Upper lobe of left lung (tissue), 6 donors: ENCODE measurements at regions not wholly inside any gene's neighbourhood (a gene's known extent, or its start where the extent isn't known, plus 50 kb on each side); places are given as distances from the start of the nearest gene placed in this dataset.

Experiments used
- ATAC-seq, 2 donors: fragments of 200-7000 bp; cut with Tn5 transposase; one replicate each; pipeline ENCODE4 v1.9.1; 2022; ENCODE audit warnings: mild to moderate bottlenecking in 2 of 2, moderate library complexity in 2 of 2; ENCODE audit not compliant: low FRiP score in 2 of 2
- DNase-seq, 2 donors: peaks; one replicate each; pipeline ENCODE4 v3.0.0-alpha.2; 2019 to 2020
- H3K27ac ChIP-seq, 4 donors: fragments of 200-600 bp; sonication (generic); one replicate each; pipeline ENCODE4 v1.5.1; 2016 to 2019
- H3K27me3 ChIP-seq, 4 donors: fragments of 200-600 bp; sonication (generic); one replicate each; pipeline ENCODE4 v1.5.1; 2017 to 2019
- H3K36me3 ChIP-seq, 4 donors: fragments of 200-600 bp; sonication (generic); one replicate each; pipeline ENCODE4 v1.5.1; 2016 to 2019
- H3K4me1 ChIP-seq, 4 donors: fragments of 200-600 bp; sonication (generic); one replicate each; pipeline ENCODE4 v1.5.1; 2018 to 2019
- H3K4me3 ChIP-seq, 4 donors: fragments of 200-600 bp; sonication (generic); one replicate each; pipeline ENCODE4 v1.5.1; 2017 to 2019; ENCODE audit warnings: mild to moderate bottlenecking in 2 of 4, moderate library complexity in 1 of 4
- H3K9me3 ChIP-seq, 4 donors: fragments of 200-600 bp; sonication (generic); one replicate each; pipeline ENCODE4 v1.5.1; 2018 to 2019
- CTCF ChIP-seq, 6 experiments: fragments of 450-650 bp in 4 of 6; fragments of 200-600 bp in 2 of 6; sonication (generic) in 2 of 6; IDR thresholded peaks; one replicate each; pipeline ENCODE4 v1.5.1; 2016 to 2019; ENCODE audit warnings: antibody characterized with exemption in 6 of 6
- EP300 ChIP-seq, 4 donors: sonication (generic); formaldehyde crosslinking; IDR thresholded peaks; one replicate each; pipeline ENCODE4 v1.5.1; 2017; ENCODE audit warnings: antibody characterized with exemption in 4 of 4, control low read depth in 2 of 4
- POLR2A ChIP-seq, 4 donors: fragments of 450-650 bp; IDR thresholded peaks; one replicate each; pipeline ENCODE4 v1.5.1; 2016 to 2017; ENCODE audit warnings: antibody characterized with exemption in 4 of 4, mild to moderate bottlenecking in 2 of 4
- POLR2AphosphoS5 ChIP-seq, 2 donors: sonication (generic); formaldehyde crosslinking; IDR thresholded peaks; one replicate each; pipeline ENCODE4 v1.5.1; 2017; ENCODE audit warnings: antibody characterized with exemption in 2 of 2
- WGBS, 2 donors: methylation state at CpG; one replicate each; pipeline ENCODE4 v1.1.5; 2017 to 2018; 5-methylcytosine and 5-hydroxymethylcytosine counted together
- donor health status: DM: no; HTN: no; CAD: no; lungs with moderate emphysema.
- donor health status: DM: no; HTN: yes; CAD: no; lungs with severe emphysema.

- ATAC-seq (no peak), DNase-seq (no peak)
- Histone ChIP-seq H3K9me3 (no peaks in the 10 kb centered on the region), H3K36me3 (no peaks in the 10 kb centered on the region), H3K27ac (no peak overlapping the region), H3K4me3 (no peak overlapping the region), H3K4me1 (peaks cover 0 to 16% (median 4%) of the 10 kb centered on the region in 4 donors), H3K27me3 (no peaks in the 10 kb centered on the region)
- TF ChIP-seq EP300 (IDR thresholded peaks at IDR 0.05) = no peak
- no peak for TF ChIP-seq POLR2AphosphoS5 (IDR thresholded peaks at IDR 0.05)
- no peak for TF ChIP-seq POLR2A (IDR thresholded peaks at IDR 0.05)
- TF ChIP-seq CTCF (IDR thresholded peaks at IDR 0.05) = no peak
- WGBS, 2 donors = 56 to 65% methylated on average over 5 of the region's 5 CpGs
Measured at GRCh38 chr9:135217836-135218235, 130.4 kb downstream of the OLFM1 start.

- Histone ChIP-seq H3K9me3 (no peaks in the 10 kb centered on the region), H3K27ac (no peak overlapping the region), H3K4me1 (peaks cover 0 to 16% (median 4%) of the 10 kb centered on the region in 4 donors), H3K4me3 (no peak overlapping the region), H3K27me3 (no peaks in the 10 kb centered on the region), H3K36me3 (no peaks in the 10 kb centered on the region)
- no peak for TF ChIP-seq POLR2AphosphoS5 (IDR thresholded peaks at IDR 0.05)
- no peak for TF ChIP-seq CTCF (IDR thresholded peaks at IDR 0.05)
- TF ChIP-seq POLR2A (IDR thresholded peaks at IDR 0.05) = no peak
- TF ChIP-seq EP300 (IDR thresholded peaks at IDR 0.05) = no peak
- ATAC-seq = no peak
- no peak for DNase-seq
- 30 to 60% methylated on average over 13 to 27 of the region's 27 CpGs for WGBS, 2 donors
Measured at GRCh38 chr9:135218331-135219225, 131.1 kb downstream of the OLFM1 start.

GRCh38 chr9:135219676-135220600, 132.5 kb downstream of the OLFM1 start:
- 85 to 87% methylated on average over 12 to 21 of the region's 21 CpGs for WGBS, 2 donors
- Histone ChIP-seq H3K36me3 (no peaks in the 10 kb centered on the region), H3K4me3 (no peak overlapping the region), H3K9me3 (no peaks in the 10 kb centered on the region), H3K27ac (no peak overlapping the region), H3K27me3 (no peaks in the 10 kb centered on the region), H3K4me1 (peaks cover 0 to 24% (median 13%) of the 10 kb centered on the region in 4 donors)
- TF ChIP-seq POLR2AphosphoS5 (IDR thresholded peaks at IDR 0.05) = no peak
- no peak for TF ChIP-seq EP300 (IDR thresholded peaks at IDR 0.05)
- no peak for TF ChIP-seq POLR2A (IDR thresholded peaks at IDR 0.05)
- no peak for TF ChIP-seq CTCF (IDR thresholded peaks at IDR 0.05)
- DNase-seq = no peak
- ATAC-seq = no peak

- WGBS, 2 donors = 86% methylated on average over 14 to 27 of the region's 28 CpGs
- no peaks in the 10 kb centered on the region for H3K27me3 ChIP-seq
- H3K27ac ChIP-seq = no peak overlapping the region
- TF ChIP-seq POLR2A (IDR thresholded peaks at IDR 0.05) (no peak), POLR2AphosphoS5 (IDR thresholded peaks at IDR 0.05) (no peak), EP300 (IDR thresholded peaks at IDR 0.05) (no peak), CTCF (IDR thresholded peaks at IDR 0.05) (no peak)
- H3K4me3 ChIP-seq = no peak overlapping the region
- peaks cover 0 to 22% (median 14%) of the 10 kb centered on the region in 4 donors for H3K4me1 ChIP-seq
- DNase-seq (peak in 1 of 2 donors; percentile 48), ATAC-seq (no peak)
- no peaks in the 10 kb centered on the region for H3K36me3 ChIP-seq
- H3K9me3 ChIP-seq = no peaks in the 10 kb centered on the region
Measured at GRCh38 chr9:135220601-135221575, 133.4 kb downstream of the OLFM1 start.
